CD4-positive, alpha-beta T cell (primary cell): ENCODE measurements at regions not wholly inside any gene's neighbourhood (a gene's known extent, or its start where the extent isn't known, plus 50 kb on each side); places are given as distances from the start of the nearest gene placed in this dataset.

Experiments used
- ATAC-seq: fragments of 200-7000 bp; cut with Tn5 transposase; one replicate; pipeline ENCODE4 v1.10.0; 2022; ENCODE audit warnings: mild to moderate bottlenecking; ENCODE audit not compliant: poor library complexity
- CTCF ChIA-PET: fragments of 350-600 bp; sonication (Branson Sonifier 250); formaldehyde crosslinking; loops from one replicate; lab custom pipeline; 2021; ENCODE audit warnings: antibody characterized with exemption, inconsistent platforms; lab: Charles Lee
- POLR2A ChIA-PET: fragments of 350-600 bp; sonication (Branson Sonifier 250); formaldehyde crosslinking; loops from one replicate; lab custom pipeline; 2021; ENCODE audit warnings: antibody characterized with exemption, inconsistent platforms; lab: Charles Lee
- DNase-seq, 14 experiments: peaks; one replicate each; pipeline ENCODE4 v3.0.0-alpha.2; 2013 to 2020; ENCODE audit warnings: mixed read lengths in 2 of 14
- H3K27ac ChIP-seq, 2 donors: one replicate each; pipeline versions ENCODE4 v1.5.1 to v1.7.0; 2013; ENCODE audit warnings: low read length in 2 of 2, low read depth in 1 of 2, mild to moderate bottlenecking in 1 of 2
- H3K27me3 ChIP-seq, 2 experiments: 1 replicate in 1 of 2; 2 replicates in 1 of 2; pipeline versions ENCODE4 v1.6.1 to v1.7.0; 2013; ENCODE audit warnings: low read length in 2 of 2, control low read depth in 1 of 2, mild to moderate bottlenecking in 1 of 2, moderate library complexity in 1 of 2; ENCODE audit not compliant: insufficient read depth in 2 of 2, control insufficient read depth in 1 of 2
- H3K36me3 ChIP-seq: one replicate; pipeline ENCODE4 v1.6.1; 2013; ENCODE audit warnings: low read length, control low read depth; ENCODE audit not compliant: insufficient read depth
- H3K4me1 ChIP-seq: one replicate; pipeline ENCODE4 v1.6.1; 2013; ENCODE audit warnings: low read length, control low read depth; ENCODE audit not compliant: insufficient read depth
- H3K4me3 ChIP-seq: one replicate; pipeline ENCODE4 v1.5.1; 2013; ENCODE audit warnings: mild to moderate bottlenecking, low read length, moderate library complexity
- H3K9me3 ChIP-seq, 2 experiments: 1 replicate in 1 of 2; 2 replicates in 1 of 2; pipeline versions ENCODE4 v1.6.1 to v1.7.0; 2013; ENCODE audit warnings: low read length in 2 of 2, mild to moderate bottlenecking in 2 of 2, control low read depth in 1 of 2, moderate library complexity in 1 of 2; ENCODE audit not compliant: control insufficient read depth in 1 of 2, insufficient read depth in 1 of 2
- H3K27ac Mint-ChIP-seq: one replicate; pipeline ENCODE4 v1.8.0; 2020; ENCODE audit warnings: mixed read lengths
- H3K27me3 Mint-ChIP-seq: one replicate; pipeline ENCODE4 v1.8.0; 2021; ENCODE audit warnings: mixed read lengths
- H3K36me3 Mint-ChIP-seq: one replicate; pipeline ENCODE4 v1.8.0; 2021; ENCODE audit warnings: low read depth, mixed read lengths
- H3K4me1 Mint-ChIP-seq: one replicate; pipeline ENCODE4 v1.8.0; 2021; ENCODE audit warnings: low read depth, mixed read lengths
- H3K4me3 Mint-ChIP-seq: one replicate; pipeline ENCODE4 v1.8.0; 2020; ENCODE audit warnings: mild to moderate bottlenecking, mixed read lengths
- H3K9me3 Mint-ChIP-seq: one replicate; pipeline ENCODE4 v1.8.0; 2020; ENCODE audit warnings: mixed read lengths
- CTCF ChIP-seq: fragments of 200-600 bp; IDR thresholded peaks from one replicate; pipeline ENCODE4 v1.8.0; 2022; ENCODE audit warnings: antibody characterized with exemption, mild to moderate bottlenecking
- intact Hi-C, 2 experiments: fragments of 100-400 bp; cut with DNase I in 1 of 2; cut with micrococcal nuclease in 1 of 2; formaldehyde crosslinking; loops; one replicate each; pipeline versions ENCODE4 v1.15.1 to v1.9.0; 2023 to 2025; cut with DNase I, micrococcal nuclease

DNA sequence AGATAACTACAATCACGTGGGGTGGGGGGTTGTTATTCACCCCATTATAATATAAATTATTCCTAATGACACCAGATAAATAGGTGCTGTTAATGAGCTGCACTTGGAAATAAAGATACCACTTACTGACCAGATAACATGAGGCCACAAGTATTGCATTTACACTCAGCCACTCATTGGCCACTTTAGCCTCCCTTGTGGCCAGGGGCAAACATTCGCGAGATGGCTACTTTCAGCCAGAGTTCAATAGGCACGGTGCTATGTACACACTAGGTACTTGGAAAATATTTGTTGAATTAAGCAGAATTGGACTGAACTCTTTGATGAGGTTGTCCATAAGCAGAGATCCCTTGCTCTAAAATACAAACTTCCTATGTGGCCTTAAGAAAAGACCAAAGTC lies 713.7 kb upstream of the TENM3 start:
- H3K4me1 ChIP-seq = no peaks in the 10 kb centered on the region
- intact Hi-C loops = no loop called here
- Mint-ChIP-seq H3K4me3 (no peak overlapping the region), H3K27me3 (no peaks in the 10 kb centered on the region), H3K27ac (no peak overlapping the region), H3K4me1 (no peaks in the 10 kb centered on the region), H3K36me3 (no peaks in the 10 kb centered on the region), H3K9me3 (peaks cover 5% of the 10 kb centered on the region)
- H3K27ac ChIP-seq = no peak overlapping the region
- no peak overlapping the region for H3K4me3 ChIP-seq
- H3K27me3 ChIP-seq = no peaks in the 10 kb centered on the region
- TF ChIP-seq CTCF = no peak
- CTCF ChIA-PET = no interaction called here
- ATAC-seq (no peak), DNase-seq (no peak)
- no peaks in the 10 kb centered on the region for H3K36me3 ChIP-seq
- H3K9me3 ChIP-seq = peaks cover 0 to 7% of the 10 kb centered on the region in 2 experiments
- POLR2A ChIA-PET = no interaction called here

DNA sequence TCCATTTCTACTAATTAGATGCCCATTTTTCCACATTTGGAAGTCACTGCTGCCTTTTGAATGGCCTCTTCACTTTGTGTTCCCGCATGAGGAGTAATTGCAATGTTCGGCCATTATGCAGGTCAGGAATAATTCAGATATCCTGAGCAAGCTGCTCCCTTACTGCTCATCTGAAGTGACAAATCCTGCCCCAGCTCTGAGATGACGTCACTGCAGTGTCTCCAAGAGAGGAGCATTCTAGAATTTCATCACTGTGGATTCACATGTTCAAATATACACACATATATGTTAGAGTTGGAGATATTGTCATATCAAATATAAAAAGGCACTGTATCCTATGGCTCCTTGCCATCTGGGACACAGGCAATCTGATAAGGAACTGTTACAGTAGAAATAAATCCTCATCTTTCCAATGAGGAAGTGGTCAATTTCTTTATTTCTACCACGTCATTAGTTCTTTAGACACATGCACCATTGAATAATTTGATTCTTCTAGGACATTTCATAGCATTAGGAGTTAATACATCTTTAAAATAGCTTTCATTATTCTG lies 706.9 kb upstream of the TENM3 start:
- Mint-ChIP-seq H3K9me3 (peaks cover 3% of the 10 kb centered on the region), H3K36me3 (no peaks in the 10 kb centered on the region), H3K27me3 (no peaks in the 10 kb centered on the region), H3K4me3 (no peak overlapping the region), H3K4me1 (no peaks in the 10 kb centered on the region), H3K27ac (no peak overlapping the region)
- DNase-seq (no peak), ATAC-seq (no peak)
- Histone ChIP-seq H3K27me3 (no peaks in the 10 kb centered on the region), H3K27ac (no peak overlapping the region), H3K4me1 (no peaks in the 10 kb centered on the region), H3K9me3 (no peaks in the 10 kb centered on the region), H3K36me3 (no peaks in the 10 kb centered on the region), H3K4me3 (no peak overlapping the region)
- no peak for TF ChIP-seq CTCF
- CTCF ChIA-PET = no interaction called here
- POLR2A ChIA-PET = no interaction called here
- intact Hi-C loops = no loop called here

DNA sequence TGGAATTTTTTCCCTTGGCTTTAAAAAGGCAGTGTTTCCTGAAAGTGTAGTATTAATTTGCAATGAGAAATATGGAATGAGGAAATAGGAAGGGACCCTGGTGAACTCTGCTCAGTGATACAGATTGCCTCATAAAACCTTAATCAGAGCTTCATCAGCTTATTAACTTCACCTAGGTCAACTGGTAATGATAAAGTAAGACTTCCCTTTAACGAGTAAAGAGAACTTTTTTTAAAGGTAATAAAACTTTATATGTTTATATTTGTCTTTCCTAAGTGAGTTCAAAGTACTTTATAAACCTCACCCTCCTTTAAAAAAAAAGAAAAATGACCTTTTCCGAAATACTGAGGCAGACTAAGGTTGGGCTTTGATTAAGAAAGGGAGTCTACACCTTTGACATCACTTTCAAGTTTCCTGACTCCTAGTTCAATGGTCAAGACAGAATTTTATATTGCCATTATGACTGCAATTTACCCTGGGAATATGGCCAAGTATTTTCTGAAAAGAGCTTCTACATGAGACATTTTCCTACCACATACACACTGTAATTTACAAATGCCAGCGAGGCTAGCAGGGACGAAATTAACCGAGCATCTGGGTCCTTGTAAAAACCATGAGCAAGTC lies 706.3 kb upstream of the TENM3 start:
- TF ChIP-seq CTCF = no peak
- ChIA-PET POLR2A (no interaction called here), CTCF (no interaction called here)
- no peak overlapping the region for H3K27ac ChIP-seq
- H3K36me3 ChIP-seq = no peaks in the 10 kb centered on the region
- H3K4me3 ChIP-seq = no peak overlapping the region
- ATAC-seq (no peak), DNase-seq (no peak)
- no peaks in the 10 kb centered on the region for H3K9me3 ChIP-seq
- Mint-ChIP-seq H3K36me3 (no peaks in the 10 kb centered on the region), H3K27ac (no peak overlapping the region), H3K27me3 (no peaks in the 10 kb centered on the region), H3K4me1 (no peaks in the 10 kb centered on the region), H3K4me3 (no peak overlapping the region), H3K9me3 (peaks cover 3% of the 10 kb centered on the region)
- H3K4me1 ChIP-seq = no peaks in the 10 kb centered on the region
- intact Hi-C loops = no loop called here
- no peaks in the 10 kb centered on the region for H3K27me3 ChIP-seq
